GM12878 (cell line): ENCODE measurements at regions not wholly inside any gene's neighbourhood (a gene's known extent, or its start where the extent isn't known, plus 50 kb on each side); places are given as distances from the start of the nearest gene placed in this dataset.
"Not testable (repeated sequence)": the region's sequence is repeated elsewhere in the genome, so short reads cannot be mapped to it uniquely, and the experiment has no call there.

Experiments
- ATAC-seq: fragments of 200-7000 bp; cut with Tn5 transposase; 3 replicates; pipeline ENCODE4 v1.9.1; 2020; ENCODE audit warnings: mild to moderate bottlenecking, moderate library complexity
- BruUV-seq: library from RNA; stranded (reverse); fragments of 400-500 nt; replicated peaks from 2 replicates; lab custom pipeline; 2021; lab: Mats Ljungman, UMichigan
- CTCF ChIA-PET: fragments of 300-600 bp; sonication (Branson Sonifier 250); formaldehyde crosslinking; extraction: SDS; loops from one replicate; lab custom pipeline; 2021; ENCODE audit warnings: inconsistent platforms; lab: Yijun Ruan, JAX
- POLR2A ChIA-PET: fragments of 350-600 bp; formaldehyde crosslinking; extraction: SDS; loops from one replicate; lab custom pipeline; 2021; ENCODE audit warnings: inconsistent platforms; lab: Charles Lee
- RAD21 ChIA-PET: fragments of 300-600 bp; sonication (Branson Sonifier 250); formaldehyde crosslinking; loops from one replicate; lab custom pipeline; 2023; ENCODE audit warnings: antibody characterized with exemption; ENCODE audit not compliant: unreplicated experiment; lab: Charles Lee
- SMC1A ChIA-PET: fragments of 300-600 bp; sonication (Branson Sonifier 250); formaldehyde crosslinking; loops from one replicate; lab custom pipeline; 2023; ENCODE audit not compliant: unreplicated experiment, uncharacterized antibody; lab: Charles Lee
- DNase-seq: peaks from one replicate; pipeline ENCODE4 v3.0.0-alpha.2; 2011; ENCODE audit warnings: low read depth, low spot score
- FAIRE-seq: peaks from 3 replicates; lab custom pipeline; 2011; peaks lifted over from hg19 to GRCh38; lab: Jason Lieb, UNC
- H2AFZ ChIP-seq: 2 replicates; pipeline ENCODE4 v1.6.0; 2011; ENCODE audit warnings: low read depth, low read length, control low read depth; ENCODE audit not compliant: control insufficient read depth
- H3K27ac ChIP-seq: 2 replicates; pipeline ENCODE4 v1.5.1; 2011; ENCODE audit warnings: control low read depth; ENCODE audit not compliant: control insufficient read depth, insufficient read depth
- H3K27me3 ChIP-seq, 2 experiments: replicated peaks in 1 of 2; 2 replicates each; pipeline versions ENCODE4 v1.6.0 to v1.6.1; 2011; ENCODE audit warnings: low read length in 1 of 2; ENCODE audit not compliant: control insufficient read depth in 2 of 2, insufficient read depth in 2 of 2
- H3K36me3 ChIP-seq, 2 experiments: 2 replicates each; pipeline ENCODE4 v1.5.1; 2011; ENCODE audit warnings: low read length in 1 of 2; ENCODE audit not compliant: control insufficient read depth in 2 of 2, insufficient read depth in 2 of 2
- H3K4me1 ChIP-seq: 2 replicates; pipeline ENCODE4 v1.6.1; 2011; ENCODE audit warnings: mild to moderate bottlenecking, low read length, moderate library complexity, mixed read lengths; ENCODE audit not compliant: control insufficient read depth, insufficient read depth
- H3K4me2 ChIP-seq: 2 replicates; pipeline ENCODE4 v1.6.0; 2011; ENCODE audit warnings: control low read depth; ENCODE audit not compliant: control insufficient read depth, insufficient read depth
- H3K4me3 ChIP-seq: fragments of 200-600 bp; sonication (generic); 2 replicates; pipeline ENCODE4 v1.5.1; 2016
- H3K79me2 ChIP-seq: 2 replicates; pipeline ENCODE4 v1.6.0; 2011; ENCODE audit warnings: low read length; ENCODE audit not compliant: control insufficient read depth, insufficient read depth
- H3K9ac ChIP-seq: 2 replicates; pipeline ENCODE4 v1.8.0; 2011; ENCODE audit warnings: low read length, control low read depth, mixed read lengths; ENCODE audit not compliant: control insufficient read depth, insufficient read depth
- H3K9me3 ChIP-seq: replicated peaks from 3 replicates; pipeline ENCODE4 v1.5.1; 2011; ENCODE audit warnings: mild to moderate bottlenecking, low read length; ENCODE audit not compliant: control insufficient read depth, insufficient read depth
- H4K20me1 ChIP-seq: 2 replicates; pipeline ENCODE4 v1.6.0; 2011; ENCODE audit not compliant: control insufficient read depth, insufficient read depth
- RFX5 ChIP-seq: IDR thresholded peaks from 2 replicates; pipeline ENCODE4 v1.6.1; 2011; ENCODE audit warnings: low read depth, low read length, improper control_type of control experiment
- WRNIP1 ChIP-seq: IDR thresholded peaks from 2 replicates; pipeline ENCODE4 v1.6.1; 2011; ENCODE audit warnings: low read depth, low read length, improper control_type of control experiment, borderline replicate concordance
- WGBS: methylation state at CpG from one replicate; pipeline ENCODE4 v1.1.6; 2016; ENCODE audit warnings: low lambda C conversion rate; ENCODE audit not compliant: insufficient replicate concordance, insufficient coverage; ENCODE audit errors: missing lambda C conversion rate; 5-methylcytosine and 5-hydroxymethylcytosine counted together
- in situ Hi-C: fragments of 300-500 bp; cut with MboI; formaldehyde crosslinking; loops from 9 replicates; pipeline ENCODE4 v1.14.3; 2018; ENCODE audit warnings: mixed read lengths
- intact Hi-C: fragments of 100-400 bp; cut with micrococcal nuclease; formaldehyde crosslinking; loops from one replicate; pipeline ENCODE4 v1.14.2; 2022; ENCODE audit not compliant: unreplicated experiment
- TF ChIP-seq, protein P1 (sequence below): IDR thresholded peaks from 2 replicates; pipeline ENCODE4 v1.6.1; 2012; ENCODE audit warnings: mild to moderate bottlenecking, low read depth, low read length
- TF ChIP-seq, protein P2 (sequence below): IDR thresholded peaks from 2 replicates; pipeline ENCODE4 v1.6.1; 2012; ENCODE audit warnings: low read depth, low read length, improper control_type of control experiment
- TF ChIP-seq, protein P3 (sequence below): fragments of 450-650 bp; IDR thresholded peaks from 2 replicates; pipeline ENCODE4 v1.6.1; 2017; ENCODE audit warnings: mild to moderate bottlenecking, moderate library complexity

DNA sequence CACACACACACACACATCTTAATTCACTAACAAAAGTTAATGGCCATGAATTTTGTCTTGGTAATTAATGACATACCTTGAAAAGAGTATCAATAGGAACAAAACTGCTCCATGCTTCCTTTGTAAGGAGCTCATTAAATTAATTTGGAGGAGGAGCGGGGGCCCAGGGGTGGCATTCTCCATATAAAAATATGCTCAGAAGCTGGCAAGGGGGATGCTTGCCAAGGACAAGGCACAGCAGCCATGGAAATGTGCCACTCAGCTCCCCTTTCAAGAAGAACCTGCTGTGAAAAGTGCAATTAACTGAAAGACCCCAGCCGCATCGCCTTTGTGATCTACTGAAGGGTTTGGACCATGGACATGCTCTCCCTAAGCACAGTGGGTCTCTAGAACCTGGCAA is 385.9 kb upstream of the API5 start (continued):
- TF ChIP-seq, protein P1, sequence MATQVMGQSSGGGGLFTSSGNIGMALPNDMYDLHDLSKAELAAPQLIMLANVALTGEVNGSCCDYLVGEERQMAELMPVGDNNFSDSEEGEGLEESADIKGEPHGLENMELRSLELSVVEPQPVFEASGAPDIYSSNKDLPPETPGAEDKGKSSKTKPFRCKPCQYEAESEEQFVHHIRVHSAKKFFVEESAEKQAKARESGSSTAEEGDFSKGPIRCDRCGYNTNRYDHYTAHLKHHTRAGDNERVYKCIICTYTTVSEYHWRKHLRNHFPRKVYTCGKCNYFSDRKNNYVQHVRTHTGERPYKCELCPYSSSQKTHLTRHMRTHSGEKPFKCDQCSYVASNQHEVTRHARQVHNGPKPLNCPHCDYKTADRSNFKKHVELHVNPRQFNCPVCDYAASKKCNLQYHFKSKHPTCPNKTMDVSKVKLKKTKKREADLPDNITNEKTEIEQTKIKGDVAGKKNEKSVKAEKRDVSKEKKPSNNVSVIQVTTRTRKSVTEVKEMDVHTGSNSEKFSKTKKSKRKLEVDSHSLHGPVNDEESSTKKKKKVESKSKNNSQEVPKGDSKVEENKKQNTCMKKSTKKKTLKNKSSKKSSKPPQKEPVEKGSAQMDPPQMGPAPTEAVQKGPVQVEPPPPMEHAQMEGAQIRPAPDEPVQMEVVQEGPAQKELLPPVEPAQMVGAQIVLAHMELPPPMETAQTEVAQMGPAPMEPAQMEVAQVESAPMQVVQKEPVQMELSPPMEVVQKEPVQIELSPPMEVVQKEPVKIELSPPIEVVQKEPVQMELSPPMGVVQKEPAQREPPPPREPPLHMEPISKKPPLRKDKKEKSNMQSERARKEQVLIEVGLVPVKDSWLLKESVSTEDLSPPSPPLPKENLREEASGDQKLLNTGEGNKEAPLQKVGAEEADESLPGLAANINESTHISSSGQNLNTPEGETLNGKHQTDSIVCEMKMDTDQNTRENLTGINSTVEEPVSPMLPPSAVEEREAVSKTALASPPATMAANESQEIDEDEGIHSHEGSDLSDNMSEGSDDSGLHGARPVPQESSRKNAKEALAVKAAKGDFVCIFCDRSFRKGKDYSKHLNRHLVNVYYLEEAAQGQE = no peak
- TF ChIP-seq, protein P2, sequence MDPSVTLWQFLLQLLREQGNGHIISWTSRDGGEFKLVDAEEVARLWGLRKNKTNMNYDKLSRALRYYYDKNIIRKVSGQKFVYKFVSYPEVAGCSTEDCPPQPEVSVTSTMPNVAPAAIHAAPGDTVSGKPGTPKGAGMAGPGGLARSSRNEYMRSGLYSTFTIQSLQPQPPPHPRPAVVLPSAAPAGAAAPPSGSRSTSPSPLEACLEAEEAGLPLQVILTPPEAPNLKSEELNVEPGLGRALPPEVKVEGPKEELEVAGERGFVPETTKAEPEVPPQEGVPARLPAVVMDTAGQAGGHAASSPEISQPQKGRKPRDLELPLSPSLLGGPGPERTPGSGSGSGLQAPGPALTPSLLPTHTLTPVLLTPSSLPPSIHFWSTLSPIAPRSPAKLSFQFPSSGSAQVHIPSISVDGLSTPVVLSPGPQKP = no peak
- TF ChIP-seq WRNIP1 (no peak), RFX5 (no peak)
- TF ChIP-seq, all 136 proteins: peak for 0

DNA sequence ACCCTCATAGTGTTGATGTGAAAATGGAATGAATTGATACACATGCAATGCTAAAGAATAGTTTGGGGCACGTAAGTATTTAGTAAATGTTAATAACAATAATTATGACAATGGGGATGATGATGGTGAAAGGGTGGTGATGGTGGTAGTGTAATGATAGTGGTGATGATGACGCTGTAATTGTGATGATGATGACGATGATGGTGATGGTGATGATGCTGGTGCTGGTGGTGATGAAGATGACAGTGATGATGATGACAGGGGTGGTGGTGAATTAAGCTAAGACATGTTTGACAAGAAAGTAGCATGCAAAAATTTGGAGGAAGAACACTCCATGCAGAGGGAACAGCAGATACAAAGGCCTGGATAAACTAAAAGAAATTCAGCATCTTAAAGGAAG is 364.4 kb upstream of the API5 start:
- no peaks in the 10 kb centered on the region for H3K9me3 ChIP-seq
- no peaks in the 10 kb centered on the region for H4K20me1 ChIP-seq
- H3K9ac ChIP-seq = no peak overlapping the region
- no peak for DNase-seq
- TF ChIP-seq, protein P3, sequence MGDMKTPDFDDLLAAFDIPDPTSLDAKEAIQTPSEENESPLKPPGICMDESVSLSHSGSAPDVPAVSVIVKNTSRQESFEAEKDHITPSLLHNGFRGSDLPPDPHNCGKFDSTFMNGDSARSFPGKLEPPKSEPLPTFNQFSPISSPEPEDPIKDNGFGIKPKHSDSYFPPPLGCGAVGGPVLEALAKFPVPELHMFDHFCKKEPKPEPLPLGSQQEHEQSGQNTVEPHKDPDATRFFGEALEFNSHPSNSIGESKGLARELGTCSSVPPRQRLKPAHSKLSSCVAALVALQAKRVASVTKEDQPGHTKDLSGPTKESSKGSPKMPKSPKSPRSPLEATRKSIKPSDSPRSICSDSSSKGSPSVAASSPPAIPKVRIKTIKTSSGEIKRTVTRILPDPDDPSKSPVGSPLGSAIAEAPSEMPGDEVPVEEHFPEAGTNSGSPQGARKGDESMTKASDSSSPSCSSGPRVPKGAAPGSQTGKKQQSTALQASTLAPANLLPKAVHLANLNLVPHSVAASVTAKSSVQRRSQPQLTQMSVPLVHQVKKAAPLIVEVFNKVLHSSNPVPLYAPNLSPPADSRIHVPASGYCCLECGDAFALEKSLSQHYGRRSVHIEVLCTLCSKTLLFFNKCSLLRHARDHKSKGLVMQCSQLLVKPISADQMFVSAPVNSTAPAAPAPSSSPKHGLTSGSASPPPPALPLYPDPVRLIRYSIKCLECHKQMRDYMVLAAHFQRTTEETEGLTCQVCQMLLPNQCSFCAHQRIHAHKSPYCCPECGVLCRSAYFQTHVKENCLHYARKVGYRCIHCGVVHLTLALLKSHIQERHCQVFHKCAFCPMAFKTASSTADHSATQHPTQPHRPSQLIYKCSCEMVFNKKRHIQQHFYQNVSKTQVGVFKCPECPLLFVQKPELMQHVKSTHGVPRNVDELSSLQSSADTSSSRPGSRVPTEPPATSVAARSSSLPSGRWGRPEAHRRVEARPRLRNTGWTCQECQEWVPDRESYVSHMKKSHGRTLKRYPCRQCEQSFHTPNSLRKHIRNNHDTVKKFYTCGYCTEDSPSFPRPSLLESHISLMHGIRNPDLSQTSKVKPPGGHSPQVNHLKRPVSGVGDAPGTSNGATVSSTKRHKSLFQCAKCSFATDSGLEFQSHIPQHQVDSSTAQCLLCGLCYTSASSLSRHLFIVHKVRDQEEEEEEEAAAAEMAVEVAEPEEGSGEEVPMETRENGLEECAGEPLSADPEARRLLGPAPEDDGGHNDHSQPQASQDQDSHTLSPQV = no peak
- TF ChIP-seq, all 136 proteins: peak for 0
- H2AFZ ChIP-seq = no peak overlapping the region
- 24% methylated on average over 3 of the region's 3 CpGs for WGBS
- H3K36me3 ChIP-seq = no peaks in the 10 kb centered on the region
- H3K4me3 ChIP-seq = no peak overlapping the region
- BruUV-seq = no TSS peak
- in situ Hi-C loops = no loop called here
- H3K4me1 ChIP-seq = no peaks in the 10 kb centered on the region
- no peaks in the 10 kb centered on the region for H3K79me2 ChIP-seq
- SMC1A ChIA-PET = interaction anchor here (0.9 kb wide), 1 partner anchor 144 kb away, joined by 3 read pairs; no protein-coding TSS in a partner anchor
- FAIRE-seq (no peak), ATAC-seq (no peak)
- H3K4me2 ChIP-seq = no peak overlapping the region
- no peaks in the 10 kb centered on the region for H3K27me3 ChIP-seq
- H3K27ac ChIP-seq = no peak overlapping the region
- POLR2A ChIA-PET = no interaction called here
- RAD21 ChIA-PET = no interaction called here
- intact Hi-C loops = no loop called here
- CTCF ChIA-PET = interaction anchor here (1.2 kb wide), 1 partner anchor 73 kb away, joined by 4 read pairs; no protein-coding TSS in a partner anchor

DNA sequence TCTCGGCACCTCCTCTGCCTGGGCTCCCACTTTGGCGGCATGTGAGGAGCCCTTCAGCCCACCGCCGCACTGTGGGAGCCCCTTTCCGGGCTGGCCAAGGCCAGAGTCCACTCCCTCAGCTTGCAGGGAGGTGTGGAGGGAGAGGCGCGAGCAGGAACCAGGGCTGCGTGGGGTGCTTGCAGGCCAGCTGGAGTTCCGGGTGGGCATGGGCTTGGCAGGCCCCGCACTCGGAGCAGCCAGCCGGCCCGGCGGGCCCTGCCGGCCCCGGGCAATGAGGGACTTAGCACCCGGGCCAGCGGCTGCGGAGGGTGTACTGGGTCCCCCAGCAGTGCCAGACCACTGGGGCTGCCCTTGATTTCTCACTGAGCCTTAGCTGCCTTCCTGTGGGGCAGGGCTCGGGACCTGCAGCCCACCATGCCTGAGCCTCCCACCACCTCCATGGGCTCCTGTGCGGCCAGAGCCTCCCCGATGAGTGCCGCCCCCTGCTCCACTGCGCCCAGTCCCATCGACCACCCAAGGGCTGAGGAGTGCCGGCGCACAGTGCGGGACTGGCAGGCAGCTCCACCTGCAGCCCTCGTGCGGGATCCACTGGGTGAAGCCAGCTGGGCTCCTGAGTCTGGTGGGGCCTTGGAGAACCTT is 361.9 kb upstream of the API5 start:
- FAIRE-seq, intact Hi-C loops: not testable (repeated sequence)

More for the DNA sequence above, 361.9 kb upstream of the API5 start:
- WGBS = 64% methylated on average over 30 of the region's 30 CpGs
- SMC1A ChIA-PET = interaction anchor here (0.8 kb wide), 1 partner anchor 71 kb away, joined by 3 read pairs; no protein-coding TSS in a partner anchor
- H3K36me3 ChIP-seq, H3K4me1 ChIP-seq, BruUV-seq, H3K9ac ChIP-seq, ATAC-seq, H2AFZ ChIP-seq, RAD21 ChIA-PET, H3K4me3 ChIP-seq, H3K79me2 ChIP-seq, H3K27ac ChIP-seq, DNase-seq, H4K20me1 ChIP-seq, H3K4me2 ChIP-seq, POLR2A ChIA-PET, H3K27me3 ChIP-seq, H3K9me3 ChIP-seq, in situ Hi-C loops: not testable (repeated sequence)
- CTCF ChIA-PET = interaction anchor here (0.6 kb wide), 1 partner anchor 39 kb away, joined by 3 read pairs; no protein-coding TSS in a partner anchor
